HUES64 (cell line): ENCODE measurements at regions not wholly inside any gene's neighbourhood (a gene's known extent, or its start where the extent isn't known, plus 50 kb on each side); places are given as distances from the start of the nearest gene placed in this dataset.
"Not testable (repeated sequence)": the region's sequence is repeated elsewhere in the genome, so short reads cannot be mapped to it uniquely, and the experiment has no call there.

ENCODE experiments used
- H3K27ac ChIP-seq: 2 replicates; pipeline ENCODE4 v1.7.0; 2013; ENCODE audit warnings: low read depth, low read length, inconsistent platforms
- H3K27me3 ChIP-seq: 2 replicates; pipeline ENCODE4 v1.6.1; 2013; ENCODE audit warnings: mild to moderate bottlenecking, low read length; ENCODE audit not compliant: insufficient read depth
- H3K36me3 ChIP-seq: 2 replicates; pipeline ENCODE4 v1.6.1; 2013; ENCODE audit warnings: mild to moderate bottlenecking, low read length; ENCODE audit not compliant: insufficient read depth
- H3K4me1 ChIP-seq: 2 replicates; pipeline ENCODE4 v1.6.1; 2013; ENCODE audit warnings: mild to moderate bottlenecking, low read length, moderate library complexity; ENCODE audit not compliant: insufficient read depth
- H3K4me3 ChIP-seq: 2 replicates; pipeline ENCODE4 v1.5.1; 2013; ENCODE audit warnings: mild to moderate bottlenecking, low read length, moderate library complexity
- H3K9ac ChIP-seq: 2 replicates; pipeline ENCODE4 v1.6.1; 2013; ENCODE audit warnings: mild to moderate bottlenecking, low read depth, low read length
- H3K9me3 ChIP-seq: 2 replicates; pipeline ENCODE4 v1.6.1; 2013; ENCODE audit warnings: low read depth, low read length; ENCODE audit not compliant: insufficient read depth
- WGBS: fragments of 150-250, 120-280 bp; methylation state at CpG from one replicate; pipeline ENCODE4 v1.1.7; 2013; ENCODE audit warnings: missing lambda C conversion rate; 5-methylcytosine and 5-hydroxymethylcytosine counted together

GRCh38 chr10:36789974-36790373 is 335.4 kb upstream of the ANKRD30A start:
- 72% methylated on average over 4 of the region's 4 CpGs for WGBS
- H3K27me3 ChIP-seq = no peaks in the 10 kb centered on the region
- H3K4me3 ChIP-seq = no peak overlapping the region
- H3K27ac ChIP-seq = no peak overlapping the region
- H3K9ac ChIP-seq = no peak overlapping the region
- H3K4me1 ChIP-seq = no peaks in the 10 kb centered on the region
- no peaks in the 10 kb centered on the region for H3K36me3 ChIP-seq
- peaks cover 2% of the 10 kb centered on the region; the same call in 1 of the 2 replicates for H3K9me3 ChIP-seq

- Histone ChIP-seq H3K27ac (no peak overlapping the region), H3K4me1 (no peaks in the 10 kb centered on the region), H3K4me3 (no peak overlapping the region), H3K36me3 (no peaks in the 10 kb centered on the region), H3K9ac (no peak overlapping the region), H3K9me3 (no peaks in the 10 kb centered on the region), H3K27me3 (no peaks in the 10 kb centered on the region)
- WGBS = 100% methylated on average over 1 of the region's 2 CpGs
Measured at GRCh38 chr10:36788152-36788551, 337.2 kb upstream of the ANKRD30A start.

- Histone ChIP-seq H3K4me3 (no peak overlapping the region), H3K27me3 (no peaks in the 10 kb centered on the region)
- 94% methylated on average over 5 of the region's 5 CpGs for WGBS
Measured at GRCh38 chr10:36783400-36783799, 342.0 kb upstream of the ANKRD30A start.

GRCh38 chr10:36781570-36781969 is 343.8 kb upstream of the ANKRD30A start:
- Histone ChIP-seq H3K27me3 (no peaks in the 10 kb centered on the region), H3K9me3 (no peaks in the 10 kb centered on the region), H3K9ac (no peak overlapping the region), H3K4me1 (no peaks in the 10 kb centered on the region), H3K27ac (no peak overlapping the region), H3K36me3 (no peaks in the 10 kb centered on the region), H3K4me3 (no peak overlapping the region)
- WGBS = 92% methylated on average over 5 of the region's 5 CpGs

More at GRCh38 chr10:36783400-36783799, 342.0 kb upstream of the ANKRD30A start:
- H3K36me3 ChIP-seq = no peaks in the 10 kb centered on the region
- no peaks in the 10 kb centered on the region for H3K9me3 ChIP-seq
- no peaks in the 10 kb centered on the region for H3K4me1 ChIP-seq
- H3K9ac ChIP-seq = no peak overlapping the region
- no peak overlapping the region for H3K27ac ChIP-seq

DNA sequence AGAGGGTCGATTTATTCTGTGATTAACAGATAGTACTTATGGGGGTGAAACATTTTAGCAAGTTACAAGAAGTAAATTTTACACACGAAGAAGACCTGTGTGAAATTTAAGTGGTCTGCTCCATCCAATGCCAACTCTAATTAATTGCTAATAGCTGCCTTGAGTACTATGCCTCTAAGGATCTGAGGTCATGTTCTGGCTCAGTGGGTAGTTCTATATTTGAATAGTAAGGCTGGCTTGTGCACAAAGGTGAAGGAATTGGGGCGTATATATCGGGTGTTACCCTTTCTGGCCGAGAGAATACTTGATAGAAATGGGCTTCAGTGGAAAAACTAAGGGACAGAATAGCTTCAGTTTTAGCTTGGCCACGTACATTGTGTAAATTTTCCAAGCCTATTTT is 345.2 kb upstream of the ANKRD30A start:
- no peak overlapping the region for H3K9ac ChIP-seq
- no peaks in the 10 kb centered on the region for H3K36me3 ChIP-seq
- no peak overlapping the region for H3K27ac ChIP-seq
- no peaks in the 10 kb centered on the region for H3K27me3 ChIP-seq
- 84% methylated on average over 6 of the region's 6 CpGs for WGBS
- H3K4me1 ChIP-seq = no peaks in the 10 kb centered on the region
- H3K4me3 ChIP-seq = no peak overlapping the region
- H3K9me3 ChIP-seq = no peaks in the 10 kb centered on the region

GRCh38 chr10:36779238-36779846 is 346.1 kb upstream of the ANKRD30A start:
- Histone ChIP-seq H3K27me3 (no peaks in the 10 kb centered on the region), H3K9ac (no peak overlapping the region), H3K4me1 (no peaks in the 10 kb centered on the region), H3K27ac (no peak overlapping the region), H3K9me3 (no peaks in the 10 kb centered on the region), H3K4me3 (no peak overlapping the region), H3K36me3 (no peaks in the 10 kb centered on the region)
- 0% methylated on average over 1 of the region's 2 CpGs for WGBS

DNA sequence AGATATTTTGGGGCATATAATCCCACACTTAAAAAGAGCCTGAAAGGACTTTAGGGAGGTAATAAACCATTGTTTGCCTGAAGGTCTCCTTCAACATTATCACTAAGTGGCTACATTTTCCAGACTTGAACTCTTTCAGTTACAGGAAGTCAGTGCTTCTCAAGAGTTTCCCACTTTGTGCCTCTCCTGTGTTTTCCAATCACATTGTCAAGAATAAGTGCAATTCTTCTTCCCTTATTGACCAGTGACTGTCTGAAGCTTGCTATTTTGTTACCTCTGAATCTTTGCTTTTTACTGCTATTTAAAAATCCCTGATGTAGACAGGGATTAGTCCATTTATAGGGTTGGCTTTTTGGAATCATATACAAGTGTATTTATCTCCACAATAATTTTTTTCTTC is 346.7 kb upstream of the ANKRD30A start:
- no peak overlapping the region for H3K4me3 ChIP-seq
- H3K36me3 ChIP-seq = no peaks in the 10 kb centered on the region
- no peaks in the 10 kb centered on the region for H3K4me1 ChIP-seq
- H3K9ac ChIP-seq = no peak overlapping the region
- H3K9me3 ChIP-seq = no peaks in the 10 kb centered on the region
- no peak overlapping the region for H3K27ac ChIP-seq
- no peaks in the 10 kb centered on the region for H3K27me3 ChIP-seq

GRCh38 chr10:36773652-36774051 is 351.7 kb upstream of the ANKRD30A start:
- no peaks in the 10 kb centered on the region for H3K4me1 ChIP-seq
- no peaks in the 10 kb centered on the region for H3K27me3 ChIP-seq
- no peak overlapping the region for H3K9ac ChIP-seq
- 100% methylated on average over 1 of the region's 2 CpGs for WGBS
- no peak overlapping the region for H3K27ac ChIP-seq
- H3K36me3 ChIP-seq = no peaks in the 10 kb centered on the region
- no peaks in the 10 kb centered on the region for H3K9me3 ChIP-seq
- H3K4me3 ChIP-seq = no peak overlapping the region

DNA sequence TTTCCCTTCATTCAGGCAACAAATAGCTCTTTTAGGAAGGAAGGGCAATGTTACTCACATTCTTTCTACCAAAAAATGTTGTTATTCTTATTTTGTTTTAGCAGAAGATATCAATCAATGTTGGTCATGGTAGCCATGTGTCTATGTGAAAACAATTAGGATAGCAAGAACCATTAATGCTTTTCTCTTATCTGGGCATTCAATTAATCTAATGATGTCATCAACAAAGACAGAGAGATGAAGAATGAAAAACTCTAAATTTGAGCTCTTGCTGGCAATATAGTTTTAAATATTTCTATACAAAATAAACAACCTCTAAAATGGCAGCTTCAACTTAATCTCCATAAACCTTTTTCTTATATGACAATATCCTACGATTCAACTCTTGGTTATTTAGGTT is 353.7 kb upstream of the ANKRD30A start:
- Histone ChIP-seq H3K4me3 (no peak overlapping the region), H3K27me3 (no peaks in the 10 kb centered on the region), H3K9me3 (no peaks in the 10 kb centered on the region), H3K36me3 (no peaks in the 10 kb centered on the region), H3K4me1 (no peaks in the 10 kb centered on the region), H3K27ac (no peak overlapping the region), H3K9ac (no peak overlapping the region)
- WGBS = no CpG with 5 or more reads among the region's 1 CpG

GRCh38 chr10:36769741-36770140 is 355.7 kb upstream of the ANKRD30A start:
- not testable (repeated sequence) for H3K9ac ChIP-seq, H3K9me3 ChIP-seq, H3K27me3 ChIP-seq, H3K4me3 ChIP-seq, H3K4me1 ChIP-seq, H3K36me3 ChIP-seq, H3K27ac ChIP-seq
- WGBS = 96% methylated on average over 7 of the region's 7 CpGs

GRCh38 chr10:36766940-36767339 is 358.5 kb upstream of the ANKRD30A start:
- Histone ChIP-seq H3K9ac (no peak overlapping the region), H3K4me1 (no peaks in the 10 kb centered on the region), H3K27me3 (no peaks in the 10 kb centered on the region), H3K9me3 (no peaks in the 10 kb centered on the region), H3K36me3 (no peaks in the 10 kb centered on the region), H3K4me3 (no peak overlapping the region), H3K27ac (no peak overlapping the region)
- WGBS = 84% methylated on average over 3 of the region's 3 CpGs

- H3K9me3 ChIP-seq = no peaks in the 10 kb centered on the region
- H3K27ac ChIP-seq = no peak overlapping the region
- H3K9ac ChIP-seq = no peak overlapping the region
- 98% methylated on average over 2 of the region's 2 CpGs for WGBS
- no peaks in the 10 kb centered on the region for H3K27me3 ChIP-seq
- no peak overlapping the region for H3K4me3 ChIP-seq
- H3K36me3 ChIP-seq = no peaks in the 10 kb centered on the region
- no peaks in the 10 kb centered on the region for H3K4me1 ChIP-seq
Measured at GRCh38 chr10:36766415-36766810, 359.0 kb upstream of the ANKRD30A start.
